ENCODE measurements at regions not wholly inside any gene's neighbourhood (a gene's known extent, or its start where the extent isn't known, plus 50 kb on each side); places are given as distances from the start of the nearest gene placed in this dataset.

- no peak for DNase-seq
These were observed 286.5 kb downstream of the PCDH17 start for GRCh38 chr13:57918086-57918485.

- DNase-seq: no peak
These were observed 287.4 kb downstream of the PCDH17 start for GRCh38 chr13:57918913-57919312.

- no peak for DNase-seq
These were observed 293.7 kb downstream of the PCDH17 start for GRCh38 chr13:57925250-57925649.

GRCh38 chr13:57925751-57926150, 294.2 kb downstream of the PCDH17 start:
- DNase-seq: no peak

- no peak for DNase-seq
These were observed 300.5 kb downstream of the PCDH17 start for GRCh38 chr13:57932061-57932460.

GRCh38 chr13:57933606-57934005, 302.1 kb downstream of the PCDH17 start:
- DNase-seq: no peak

GRCh38 chr13:57935965-57936364, 304.4 kb downstream of the PCDH17 start:
- DNase-seq: no peak

- DNase-seq: no peak
These were observed 314.8 kb downstream of the PCDH17 start for GRCh38 chr13:57946361-57946760.

- no peak for DNase-seq
These were observed 317.3 kb downstream of the PCDH17 start for GRCh38 chr13:57948884-57949283.

GRCh38 chr13:57969951-57970350, 338.4 kb downstream of the PCDH17 start:
- DNase-seq: no peak

- DNase-seq: no peak
These were observed 338.9 kb downstream of the PCDH17 start for GRCh38 chr13:57970404-57970803.

- no peak for DNase-seq
These were observed 351.2 kb downstream of the PCDH17 start for GRCh38 chr13:57982782-57983181.

GRCh38 chr13:57988276-57988675, 356.7 kb downstream of the PCDH17 start:
- no peak for DNase-seq

GRCh38 chr13:57991041-57991440, 359.5 kb downstream of the PCDH17 start:
- DNase-seq: no peak

GRCh38 chr13:57992416-57992815, 360.9 kb downstream of the PCDH17 start:
- DNase-seq: no peak

GRCh38 chr13:57996717-57997116, 365.2 kb downstream of the PCDH17 start:
- DNase-seq: no peak

- no peak for DNase-seq
These were observed 373.2 kb downstream of the PCDH17 start for GRCh38 chr13:58004751-58005150.

- DNase-seq: no peak
These were observed 386.5 kb downstream of the PCDH17 start for GRCh38 chr13:58018020-58018419.

GRCh38 chr13:58018865-58019264, 387.3 kb downstream of the PCDH17 start:
- DNase-seq: no peak

GRCh38 chr13:58024103-58024502, 392.6 kb downstream of the PCDH17 start:
- DNase-seq: no peak

GRCh38 chr13:58025821-58026220, 394.3 kb downstream of the PCDH17 start:
- no peak for DNase-seq

GRCh38 chr13:58032676-58033460, 401.3 kb downstream of the PCDH17 start:
- no peak for DNase-seq

- DNase-seq: no peak
These were observed 412.4 kb downstream of the PCDH17 start for GRCh38 chr13:58043971-58044370.

GRCh38 chr13:58048670-58049069, 417.1 kb downstream of the PCDH17 start:
- DNase-seq: no peak

- DNase-seq: no peak
These were observed 419.9 kb downstream of the PCDH17 start for GRCh38 chr13:58051396-58051795.
